HL-60 (cell line): ENCODE measurements at regions not wholly inside any gene's neighbourhood (a gene's known extent, or its start where the extent isn't known, plus 50 kb on each side); places are given as distances from the start of the nearest gene placed in this dataset.

Source experiments
- CTCF ChIP-seq: IDR thresholded peaks from one replicate; pipeline ENCODE4 v1.5.1; 2011; ENCODE audit warnings: low read length, control low read depth, inconsistent platforms; ENCODE audit not compliant: insufficient read depth
- POLR2AphosphoS5 ChIP-seq: IDR thresholded peaks from 2 replicates; pipeline ENCODE4 v1.6.1; 2012; ENCODE audit warnings: low read depth
- REST ChIP-seq: IDR thresholded peaks from 2 replicates; pipeline ENCODE4 v1.6.1; 2012; ENCODE audit warnings: low read depth; ENCODE audit not compliant: insufficient replicate concordance

GRCh38 chr5:143970159-143970558 lies 158.2 kb downstream of the HMHB1 start:
- TF ChIP-seq CTCF (no peak), POLR2AphosphoS5 (no peak), REST (no peak)
